GM10266 (cell line): ENCODE measurements at regions not wholly inside any gene's neighbourhood (a gene's known extent, or its start where the extent isn't known, plus 50 kb on each side); places are given as distances from the start of the nearest gene placed in this dataset.
"Not testable (repeated sequence)": the region's sequence is repeated elsewhere in the genome, so short reads cannot be mapped to it uniquely, and the experiment has no call there.

Experiments
- DNase-seq: peaks from one replicate; pipeline ENCODE4 v3.0.0; 2012; ENCODE audit errors: extremely low spot score
- TF ChIP-seq, protein P1 (sequence below): IDR thresholded peaks from 2 replicates; pipeline ENCODE4 v1.5.1; 2012; ENCODE audit warnings: mild to moderate bottlenecking, low read depth; ENCODE audit not compliant: control insufficient read depth, insufficient read depth; ENCODE audit errors: missing control alignments

DNA sequence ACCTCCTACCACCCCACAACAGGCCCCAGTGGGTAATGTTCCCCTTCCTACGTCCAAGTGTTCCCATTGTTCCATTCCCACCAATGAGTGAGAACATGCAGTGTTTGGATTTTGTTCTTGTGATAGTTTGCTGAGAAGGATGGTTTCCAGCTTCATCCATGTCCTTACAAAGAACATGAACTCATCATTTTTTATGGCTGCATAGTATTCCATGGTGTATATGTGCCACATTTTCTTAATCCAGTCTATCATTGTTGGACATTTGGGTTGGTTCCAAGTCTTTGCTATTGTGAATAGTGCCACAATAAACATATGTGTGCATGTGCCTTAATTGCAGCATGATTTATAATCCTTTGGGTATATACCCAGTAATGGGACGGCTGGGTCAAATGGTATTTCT, 81.6 kb downstream of the P2RY10 start:
- DNase-seq = not testable (repeated sequence)

DNA sequence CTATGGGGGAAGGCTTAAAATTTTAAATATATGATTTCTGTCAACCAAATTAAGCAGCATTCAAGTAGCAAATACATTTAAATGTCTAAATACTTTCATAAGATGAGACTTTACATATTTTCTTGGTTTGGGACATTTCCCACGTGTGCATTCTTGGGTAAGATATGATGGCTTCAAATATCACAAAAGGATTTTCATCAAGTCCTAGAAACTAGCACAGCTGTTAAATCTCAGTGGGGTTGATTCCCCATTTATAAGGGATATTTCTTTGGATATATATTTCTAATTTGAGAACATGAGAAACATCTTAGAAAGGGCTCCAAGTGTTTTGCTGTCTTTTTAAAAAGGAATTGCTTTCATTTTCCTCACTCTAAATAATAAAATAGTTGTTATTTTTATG, 90.2 kb downstream of the P2RY10 start:
- no peak for DNase-seq
- TF ChIP-seq, protein P1, sequence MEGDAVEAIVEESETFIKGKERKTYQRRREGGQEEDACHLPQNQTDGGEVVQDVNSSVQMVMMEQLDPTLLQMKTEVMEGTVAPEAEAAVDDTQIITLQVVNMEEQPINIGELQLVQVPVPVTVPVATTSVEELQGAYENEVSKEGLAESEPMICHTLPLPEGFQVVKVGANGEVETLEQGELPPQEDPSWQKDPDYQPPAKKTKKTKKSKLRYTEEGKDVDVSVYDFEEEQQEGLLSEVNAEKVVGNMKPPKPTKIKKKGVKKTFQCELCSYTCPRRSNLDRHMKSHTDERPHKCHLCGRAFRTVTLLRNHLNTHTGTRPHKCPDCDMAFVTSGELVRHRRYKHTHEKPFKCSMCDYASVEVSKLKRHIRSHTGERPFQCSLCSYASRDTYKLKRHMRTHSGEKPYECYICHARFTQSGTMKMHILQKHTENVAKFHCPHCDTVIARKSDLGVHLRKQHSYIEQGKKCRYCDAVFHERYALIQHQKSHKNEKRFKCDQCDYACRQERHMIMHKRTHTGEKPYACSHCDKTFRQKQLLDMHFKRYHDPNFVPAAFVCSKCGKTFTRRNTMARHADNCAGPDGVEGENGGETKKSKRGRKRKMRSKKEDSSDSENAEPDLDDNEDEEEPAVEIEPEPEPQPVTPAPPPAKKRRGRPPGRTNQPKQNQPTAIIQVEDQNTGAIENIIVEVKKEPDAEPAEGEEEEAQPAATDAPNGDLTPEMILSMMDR = no peak

DNA sequence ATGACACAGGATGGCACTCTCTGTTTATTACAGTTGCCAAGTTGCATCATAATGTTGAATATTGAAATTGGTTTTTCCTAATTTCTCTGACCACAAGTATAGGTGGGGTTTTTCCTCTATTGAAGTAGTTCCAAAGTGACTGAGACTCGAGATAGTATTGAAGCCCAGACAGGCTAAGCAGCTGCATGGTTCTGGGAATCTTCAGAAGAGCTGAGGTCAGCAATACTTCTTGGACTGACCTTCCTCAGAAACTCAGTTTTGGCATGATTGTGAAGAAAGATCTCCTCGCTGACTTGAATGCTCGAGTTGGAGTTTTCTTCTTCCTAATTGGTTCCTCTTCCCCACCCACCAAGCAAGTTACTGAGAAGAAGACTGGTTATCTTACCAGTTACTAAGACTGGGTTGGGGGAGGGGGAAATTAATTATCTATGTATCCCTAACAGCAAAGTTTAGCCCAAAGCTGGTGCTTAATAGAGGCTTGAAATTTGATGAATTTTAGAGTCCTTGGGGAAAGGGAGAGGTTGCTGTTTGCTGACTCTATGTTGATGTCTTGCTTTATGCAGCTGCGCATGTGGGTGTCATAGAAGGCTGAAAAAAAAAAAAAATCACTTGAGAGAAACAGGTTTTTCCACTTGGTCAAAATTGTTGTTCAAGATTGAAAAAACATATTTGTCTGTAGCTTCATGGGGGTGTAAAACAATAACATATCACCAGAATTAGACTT, 91.1 kb downstream of the P2RY10 start:
- DNase-seq = no peak
- TF ChIP-seq, protein P1 = no peak

DNA sequence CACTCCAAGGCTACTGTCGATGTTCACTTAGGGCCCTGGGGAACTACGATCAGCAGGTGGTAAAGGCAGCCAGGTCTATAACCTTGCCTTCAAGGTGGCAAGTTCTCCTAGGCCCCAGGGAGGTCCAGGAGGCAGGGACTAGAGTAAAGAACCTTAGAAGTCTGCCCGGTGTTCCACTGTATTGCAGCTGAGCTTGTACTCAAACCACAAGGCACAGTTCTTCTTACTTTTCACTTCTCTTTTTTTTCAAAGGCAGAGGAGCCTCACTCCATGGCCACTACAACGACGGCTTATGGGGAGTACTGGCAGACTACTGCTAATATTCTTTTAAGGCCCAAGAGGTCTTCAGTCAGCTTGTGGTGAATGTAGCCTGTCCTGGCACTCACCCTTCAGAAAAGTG, 78.8 kb upstream of the GPR174 start:
- TF ChIP-seq, protein P1 = no peak
- no peak for DNase-seq

DNA sequence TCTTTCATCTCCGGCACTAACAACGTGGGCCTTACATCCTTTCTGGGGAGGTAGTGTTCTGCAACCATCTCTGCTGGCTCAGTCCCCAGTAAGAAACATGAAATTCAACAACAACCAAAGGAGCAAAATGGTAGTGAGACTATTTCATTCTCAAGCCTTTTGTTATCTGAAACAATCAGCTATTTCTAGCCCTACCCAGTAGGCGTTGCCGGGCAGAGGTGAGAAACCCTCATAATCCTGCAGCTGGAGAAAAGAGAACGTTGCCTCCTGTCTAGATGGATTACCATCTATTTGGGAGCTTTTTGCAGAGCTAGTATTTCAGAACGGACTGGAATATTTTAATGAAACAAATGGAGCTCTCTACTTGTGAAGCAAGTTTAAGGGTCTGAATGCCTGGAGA, 66.4 kb upstream of the GPR174 start:
- TF ChIP-seq, protein P1 = no peak
- DNase-seq = no peak

DNA sequence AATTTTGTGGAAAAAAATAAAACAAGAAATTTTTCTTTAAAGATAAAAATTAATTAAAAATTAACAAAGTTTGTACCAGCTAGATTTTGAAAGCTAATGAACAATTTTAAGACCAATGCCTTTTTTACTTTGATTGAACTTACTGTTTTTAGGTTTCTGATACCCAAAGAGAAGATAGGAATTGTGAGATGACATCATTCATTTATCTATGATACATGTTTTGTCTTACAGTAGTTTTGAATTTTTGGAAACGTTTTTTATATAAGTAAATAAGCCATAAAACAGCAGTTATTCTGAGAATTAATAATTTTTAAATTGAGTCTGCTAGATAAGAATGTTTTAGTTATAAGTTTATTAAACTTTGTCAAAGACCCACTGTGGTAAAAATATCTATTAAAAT, 65.0 kb upstream of the GPR174 start:
- DNase-seq = no peak
- TF ChIP-seq, protein P1 = no peak

DNA sequence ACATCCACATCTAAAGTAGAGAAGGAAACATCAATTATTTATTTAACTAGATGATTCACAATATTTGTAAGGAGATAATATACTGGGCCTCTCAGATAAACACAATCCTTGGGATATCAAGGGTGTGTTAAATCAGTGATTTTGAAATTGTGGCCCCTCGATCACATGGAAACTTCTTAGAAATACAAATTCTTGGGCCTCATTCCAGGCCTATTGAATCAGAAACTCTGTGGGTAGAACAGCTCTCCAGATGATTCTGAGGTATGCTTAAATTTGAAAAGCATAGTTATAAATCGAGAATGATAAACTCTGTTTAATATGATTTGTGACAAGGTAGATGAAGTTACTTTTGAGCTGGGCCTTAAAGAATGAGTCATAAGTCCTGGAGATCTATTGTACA, 64.3 kb upstream of the GPR174 start:
- DNase-seq = no peak
- TF ChIP-seq, protein P1 = no peak
